GM10266 (cell line): ENCODE measurements at regions not wholly inside any gene's neighbourhood (a gene's known extent, or its start where the extent isn't known, plus 50 kb on each side); places are given as distances from the start of the nearest gene placed in this dataset.

ENCODE experiments used
- DNase-seq: peaks from one replicate; pipeline ENCODE4 v3.0.0; 2012; ENCODE audit errors: extremely low spot score
- CTCF ChIP-seq: IDR thresholded peaks from 2 replicates; pipeline ENCODE4 v1.5.1; 2012; ENCODE audit warnings: mild to moderate bottlenecking, low read depth; ENCODE audit not compliant: control insufficient read depth, insufficient read depth; ENCODE audit errors: missing control alignments

DNA sequence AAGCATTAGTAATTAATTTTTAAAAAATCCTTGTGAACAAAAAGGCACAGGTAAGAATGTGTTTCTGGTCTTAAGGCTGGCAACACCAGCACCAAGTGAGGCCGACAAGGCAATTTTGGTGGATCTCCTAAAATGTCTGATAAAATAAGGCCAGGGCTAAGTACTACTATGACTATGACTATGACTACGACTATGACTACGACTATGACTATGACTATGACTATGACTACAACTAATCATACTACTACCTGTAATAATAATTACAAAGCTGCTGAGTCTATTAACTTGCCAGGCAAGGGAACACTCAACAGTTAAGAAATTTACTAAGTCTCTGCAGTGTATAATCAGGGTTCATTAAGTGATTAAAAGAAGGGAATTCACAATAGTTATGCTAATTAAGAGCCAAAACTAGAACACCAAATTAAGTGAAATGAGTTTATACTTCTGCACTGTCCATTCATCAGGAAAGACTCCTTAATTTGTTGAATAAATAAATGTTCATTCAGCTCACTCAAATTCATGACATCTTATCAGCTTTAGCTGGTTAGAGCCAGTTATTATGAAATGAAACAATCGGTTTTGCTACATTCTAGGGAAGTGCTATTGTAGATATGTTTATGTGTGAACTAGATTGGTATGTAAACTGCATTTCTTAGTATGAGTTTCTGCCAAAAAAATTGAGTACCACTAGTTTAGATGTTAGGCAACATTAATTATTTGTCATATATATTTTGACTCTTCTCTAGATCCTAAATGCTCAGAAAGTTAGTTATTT lies 1626.2 kb upstream of the PCDH20 start:
- no peak for TF ChIP-seq CTCF
- DNase-seq: no peak

GRCh38 chr13:63026285-63026797 lies 1610.7 kb upstream of the PCDH20 start:
- DNase-seq: no peak
- TF ChIP-seq CTCF: no peak

DNA sequence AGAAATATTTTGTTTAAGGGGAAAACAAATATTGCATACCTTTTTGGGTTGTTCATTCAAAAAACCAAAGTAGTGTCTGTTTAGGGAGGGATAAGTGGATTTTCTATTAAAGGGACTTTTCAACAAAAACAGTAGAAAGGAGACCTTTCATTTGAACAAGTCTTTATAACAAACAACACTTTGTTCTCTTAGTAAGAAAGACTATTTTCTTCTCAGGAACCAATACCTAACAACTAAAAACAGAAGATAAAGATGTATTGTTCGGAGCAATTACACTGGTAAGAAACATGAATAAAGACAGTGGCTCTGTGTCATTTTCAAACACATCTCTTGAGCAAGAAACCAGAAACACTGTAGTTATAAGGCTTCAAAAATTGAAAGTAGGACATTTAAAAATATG lies 1610.1 kb upstream of the PCDH20 start:
- TF ChIP-seq CTCF: no peak

GRCh38 chr13:63024458-63024857 lies 1608.8 kb upstream of the PCDH20 start:
- no peak for DNase-seq
- TF ChIP-seq CTCF: no peak

More for the DNA sequence above, 1610.1 kb upstream of the PCDH20 start:
- no peak for DNase-seq

- TF ChIP-seq CTCF: no peak
- DNase-seq: no peak
Measured at GRCh38 chr13:63011996-63012395, 1596.3 kb upstream of the PCDH20 start.

DNA sequence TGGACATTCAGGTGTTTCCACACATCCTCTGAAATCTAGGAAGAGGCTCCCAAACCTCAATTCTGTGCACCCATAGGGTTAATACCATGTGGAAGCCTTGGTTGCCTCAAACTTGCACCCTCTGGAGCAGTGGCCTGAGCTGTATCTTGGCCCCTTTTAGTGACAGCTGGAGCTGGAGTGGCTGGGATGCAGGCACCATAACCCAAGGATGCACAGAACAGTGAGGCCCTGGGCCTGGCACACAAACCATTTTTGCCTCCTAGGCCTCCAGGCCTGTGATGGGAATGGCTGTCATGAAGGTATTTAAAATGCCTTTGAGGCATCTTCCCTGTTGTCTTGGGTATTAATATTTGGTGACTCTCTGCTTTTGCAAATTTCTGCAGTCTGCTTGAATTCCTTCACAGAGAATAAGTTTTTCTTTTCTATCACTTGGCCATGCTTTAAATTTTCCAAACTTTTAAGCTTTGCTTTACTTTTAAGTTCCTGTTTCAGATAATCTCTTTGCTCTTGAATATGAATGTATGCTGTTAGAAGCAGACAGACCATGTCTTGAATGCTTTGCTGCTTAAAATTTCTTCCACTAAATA lies 1594.5 kb upstream of the PCDH20 start:
- no peak for TF ChIP-seq CTCF

DNA sequence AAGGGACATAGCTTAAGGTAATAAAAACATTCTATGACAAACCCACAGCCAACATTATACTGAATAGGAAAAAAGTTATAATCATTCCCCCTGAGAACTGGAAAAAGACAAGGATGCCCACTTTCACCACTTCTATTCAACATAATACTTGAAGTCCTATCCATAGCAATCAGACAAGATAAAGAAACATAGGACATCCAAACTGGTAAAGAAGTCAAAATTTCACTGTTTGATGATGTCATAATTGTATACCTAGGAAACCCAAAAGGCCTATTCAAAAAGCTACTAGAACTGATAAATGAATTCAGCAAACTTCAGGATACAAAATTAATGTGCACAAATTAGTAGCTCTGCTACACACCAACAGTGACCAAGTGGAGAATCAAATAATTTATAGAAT lies 1590.0 kb upstream of the PCDH20 start:
- DNase-seq: no peak
- no peak for TF ChIP-seq CTCF

More for the DNA sequence above, 1594.5 kb upstream of the PCDH20 start:
- DNase-seq: no peak
